NCI-H2107 (cell line): ENCODE measurements at regions not wholly inside any gene's neighbourhood (a gene's known extent, or its start where the extent isn't known, plus 50 kb on each side); places are given as distances from the start of the nearest gene placed in this dataset.

Experiments used
- DNase-seq: peaks from one replicate; lab custom pipeline; 2025; lab: John Stamatoyannopoulos, UW

- DNase-seq = no peak
Observed at GRCh38 chr1:191579019-191579418, 579.2 kb upstream of the RGS18 start.

GRCh38 chr1:191582169-191582568, 576.1 kb upstream of the RGS18 start:
- no peak for DNase-seq

GRCh38 chr1:191585095-191585494, 573.2 kb upstream of the RGS18 start:
- DNase-seq = no peak

- no peak for DNase-seq
Observed at GRCh38 chr1:191588905-191589304, 569.4 kb upstream of the RGS18 start.

- DNase-seq = no peak
Observed at GRCh38 chr1:191589536-191589935, 568.7 kb upstream of the RGS18 start.

- no peak for DNase-seq
Observed at GRCh38 chr1:191590578-191590977, 567.7 kb upstream of the RGS18 start.

- DNase-seq = no peak
Observed at GRCh38 chr1:191592039-191592438, 566.2 kb upstream of the RGS18 start.

- no peak for DNase-seq
Observed at GRCh38 chr1:191592907-191593306, 565.4 kb upstream of the RGS18 start.

- DNase-seq = no peak
Observed at GRCh38 chr1:191595170-191595569, 563.1 kb upstream of the RGS18 start.

GRCh38 chr1:191608367-191608766, 549.9 kb upstream of the RGS18 start:
- DNase-seq = no peak

- DNase-seq = no peak
Observed at GRCh38 chr1:191609305-191609704, 549.0 kb upstream of the RGS18 start.

GRCh38 chr1:191615101-191615821, 543.0 kb upstream of the RGS18 start:
- no peak for DNase-seq

- DNase-seq = no peak
Observed at GRCh38 chr1:191618181-191618580, 540.1 kb upstream of the RGS18 start.

GRCh38 chr1:191620883-191621282, 537.4 kb upstream of the RGS18 start:
- DNase-seq = no peak

GRCh38 chr1:191624044-191624443, 534.2 kb upstream of the RGS18 start:
- no peak for DNase-seq

GRCh38 chr1:191629836-191630235, 528.4 kb upstream of the RGS18 start:
- no peak for DNase-seq

GRCh38 chr1:191634801-191635508, 523.3 kb upstream of the RGS18 start:
- no peak for DNase-seq

- no peak for DNase-seq
Observed at GRCh38 chr1:191636345-191636744, 521.9 kb upstream of the RGS18 start.

- no peak for DNase-seq
Observed at GRCh38 chr1:191641420-191642260, 516.6 kb upstream of the RGS18 start.

GRCh38 chr1:191643060-191643459, 515.2 kb upstream of the RGS18 start:
- no peak for DNase-seq

- DNase-seq = no peak
Observed at GRCh38 chr1:191648939-191649338, 509.3 kb upstream of the RGS18 start.

- DNase-seq = no peak
Observed at GRCh38 chr1:191662051-191662450, 496.2 kb upstream of the RGS18 start.

- no peak for DNase-seq
Observed at GRCh38 chr1:191662746-191663145, 495.5 kb upstream of the RGS18 start.
